HG02798 (cell line): ENCODE measurements at regions not wholly inside any gene's neighbourhood (a gene's known extent, or its start where the extent isn't known, plus 50 kb on each side); places are given as distances from the start of the nearest gene placed in this dataset.

Source experiments
- ATAC-seq: cut with Tn5 transposase; IDR thresholded peaks from one replicate; pipeline ENCODE4 v1.9.1; 2021; ENCODE audit warnings: mild to moderate bottlenecking; ENCODE audit not compliant: unreplicated experiment, poor library complexity

DNA sequence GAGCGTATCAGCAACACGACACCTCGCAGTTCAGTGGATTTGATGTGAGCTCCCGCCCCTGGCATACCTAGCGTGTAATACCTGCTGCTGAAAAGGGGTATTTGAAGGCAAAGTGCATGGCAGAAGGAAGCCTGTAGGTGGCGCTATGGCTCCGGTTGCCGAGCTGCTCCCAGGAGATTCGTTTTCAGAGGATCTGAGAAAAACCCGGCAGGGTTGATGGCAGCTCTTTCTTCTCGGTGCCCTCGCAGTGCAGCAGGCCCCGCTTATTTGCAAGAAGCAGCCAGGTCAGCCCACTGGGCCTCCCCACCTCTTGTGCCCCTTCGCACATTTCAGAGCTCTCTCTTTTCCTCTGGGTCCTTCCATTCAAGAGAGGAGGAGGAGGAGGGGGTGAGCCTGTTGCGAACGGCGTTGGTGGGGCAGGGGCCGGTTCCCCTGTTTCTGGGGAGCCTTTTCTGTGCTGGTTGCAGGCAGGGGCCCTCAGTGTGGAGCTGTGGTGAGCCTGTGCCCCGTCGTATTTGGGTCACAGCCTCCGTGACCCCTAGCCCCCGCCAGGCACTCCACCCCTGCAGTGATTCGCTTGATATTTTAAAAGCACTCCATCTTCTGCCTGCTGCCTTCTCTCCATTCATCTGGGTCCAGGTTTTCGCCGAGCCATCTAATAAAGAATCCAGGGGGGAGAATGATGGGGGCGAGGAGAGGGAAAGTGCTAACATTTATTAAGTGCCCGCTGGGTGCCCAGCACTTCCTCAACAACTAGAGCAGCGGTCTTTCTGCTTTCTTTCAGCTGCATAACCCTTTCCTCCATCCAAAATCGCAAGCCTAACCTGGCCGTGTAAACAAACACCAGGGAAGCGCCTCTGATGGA, 85.3 kb upstream of the SYT13 start:
- no peak for ATAC-seq

DNA sequence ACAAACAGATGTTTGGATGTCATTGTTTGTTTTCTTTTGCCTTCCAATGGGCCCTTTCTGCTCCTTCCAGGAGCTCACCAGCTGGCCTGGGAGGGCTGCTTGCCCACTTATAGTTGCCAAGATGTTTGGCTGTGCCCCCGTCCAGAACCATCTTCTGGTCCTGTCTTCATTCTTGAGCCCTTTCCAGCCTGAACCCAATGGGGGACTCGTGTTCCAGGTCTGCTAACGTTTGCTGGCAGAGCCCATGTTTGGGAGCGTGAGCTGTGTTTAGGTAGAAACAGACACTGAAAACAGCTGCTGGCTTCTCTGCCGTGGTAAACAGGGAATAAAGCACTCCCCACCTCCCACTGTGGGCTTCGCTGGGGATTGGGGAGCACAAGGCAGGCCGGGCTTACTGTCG, 83.2 kb upstream of the SYT13 start:
- ATAC-seq: no peak

DNA sequence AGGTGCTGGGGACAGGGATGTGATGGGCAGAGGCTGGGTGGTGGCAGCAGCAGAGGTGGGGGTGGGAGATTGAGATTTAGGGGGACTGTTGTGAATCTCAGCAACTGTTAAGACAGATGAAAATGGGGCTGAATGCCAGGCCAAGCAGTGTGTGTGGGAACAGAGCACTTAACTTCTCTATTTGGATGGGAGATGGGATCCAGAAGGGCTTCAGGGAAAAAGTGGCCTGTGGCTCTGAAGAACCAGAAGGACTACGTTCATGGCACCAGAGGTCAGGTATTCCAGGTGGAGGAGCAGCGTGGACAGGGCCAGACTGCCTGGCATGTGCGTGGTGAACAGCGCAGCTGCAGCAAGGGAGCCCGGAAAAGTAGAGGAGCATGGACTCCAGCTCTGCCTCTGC, 82.6 kb upstream of the SYT13 start:
- ATAC-seq: no peak

DNA sequence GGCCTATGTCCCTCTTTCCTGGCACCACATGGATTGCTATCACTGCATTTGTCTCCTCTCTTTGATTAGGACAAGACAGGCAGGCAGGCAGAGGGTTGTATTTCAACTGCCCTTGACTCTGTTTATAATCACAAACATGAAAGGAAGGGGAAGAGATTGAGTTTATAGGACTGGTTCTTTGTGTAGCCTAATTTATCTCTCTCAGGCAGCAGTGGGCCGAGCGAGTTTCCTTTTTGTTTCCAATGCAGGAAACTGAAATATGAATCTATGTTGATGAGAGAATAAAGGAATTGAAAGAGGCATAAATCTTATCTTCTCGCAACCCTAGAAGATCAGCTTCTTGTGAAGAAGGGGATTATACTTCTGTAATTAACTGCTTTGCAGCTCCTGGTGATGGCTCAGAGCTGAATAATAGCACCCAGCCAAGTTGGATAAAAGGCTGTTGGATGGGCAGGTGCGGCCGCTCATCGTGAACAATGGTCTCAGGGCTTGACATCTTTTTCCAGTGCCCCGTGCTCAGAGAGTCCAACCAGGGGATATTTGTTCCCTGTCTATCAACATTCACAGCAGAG, 80.6 kb upstream of the SYT13 start:
- ATAC-seq: no peak

DNA sequence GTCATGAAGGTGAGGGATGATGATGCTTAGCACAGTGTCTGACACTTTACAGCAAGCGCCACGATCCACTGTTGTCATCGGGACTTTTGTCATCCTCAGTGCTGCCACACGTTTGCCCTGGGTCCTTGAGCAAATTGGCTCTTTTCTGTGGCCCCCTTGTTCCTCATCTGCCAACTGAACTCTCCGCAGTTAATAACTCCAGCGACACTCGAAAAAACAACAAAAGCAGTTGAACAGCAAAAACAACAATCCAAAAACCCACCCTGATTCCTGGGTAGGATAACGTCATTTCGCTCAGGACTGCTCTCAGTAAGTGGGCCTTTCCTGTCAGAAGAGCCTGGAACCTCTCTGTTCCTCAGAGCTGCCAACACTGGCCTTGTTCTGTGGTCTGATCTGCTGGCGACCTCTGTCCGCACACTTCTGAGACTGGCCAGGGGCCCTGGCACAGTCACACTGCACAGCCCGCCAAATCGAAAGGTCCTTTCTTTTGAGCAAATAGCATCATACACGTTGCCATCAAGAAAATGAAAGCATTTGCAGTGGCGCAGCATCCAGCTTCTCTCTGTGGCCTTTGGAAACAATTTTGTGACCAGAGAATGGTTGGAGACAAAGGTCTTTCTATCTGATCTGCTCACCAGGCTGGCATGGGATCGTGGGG, 79.9 kb upstream of the SYT13 start:
- no peak for ATAC-seq

DNA sequence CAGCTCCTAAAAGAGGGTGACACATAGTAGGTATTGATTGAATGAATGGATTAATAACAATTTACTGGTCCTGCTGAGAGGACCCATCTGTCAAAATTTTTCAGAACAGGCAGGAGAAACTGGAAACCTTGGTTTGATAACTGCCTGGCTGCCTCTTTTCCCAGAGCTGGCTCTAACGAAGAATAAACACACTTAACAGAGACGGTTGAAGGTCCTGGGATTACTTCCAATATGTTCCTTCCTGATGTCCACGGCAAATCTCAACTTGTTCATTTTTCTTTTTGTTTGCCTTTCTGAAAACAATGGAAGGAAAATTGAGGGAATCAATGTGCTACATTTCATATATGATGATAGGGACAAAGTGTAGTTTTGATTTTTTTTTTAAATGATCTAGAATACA, 76.5 kb upstream of the SYT13 start:
- no peak for ATAC-seq

DNA sequence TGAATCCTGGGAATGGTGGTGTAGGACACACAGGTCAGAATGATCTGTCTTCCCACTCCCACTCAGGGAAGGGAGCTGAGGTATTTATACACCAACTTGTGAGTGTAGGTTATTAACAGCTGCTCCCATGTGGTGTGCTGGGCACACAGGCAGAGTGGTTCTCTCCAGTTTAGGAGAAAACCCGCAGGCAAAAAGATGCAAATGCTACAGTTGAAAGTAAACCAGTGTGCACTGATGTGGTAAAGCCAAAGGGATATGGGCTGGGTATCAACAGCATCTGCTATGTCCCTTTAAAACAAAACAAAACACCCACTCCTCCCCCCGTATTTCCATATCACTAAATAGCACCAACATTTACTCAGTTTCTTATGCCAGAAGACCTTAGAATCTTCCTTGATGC, 75.4 kb upstream of the SYT13 start:
- ATAC-seq: no peak

DNA sequence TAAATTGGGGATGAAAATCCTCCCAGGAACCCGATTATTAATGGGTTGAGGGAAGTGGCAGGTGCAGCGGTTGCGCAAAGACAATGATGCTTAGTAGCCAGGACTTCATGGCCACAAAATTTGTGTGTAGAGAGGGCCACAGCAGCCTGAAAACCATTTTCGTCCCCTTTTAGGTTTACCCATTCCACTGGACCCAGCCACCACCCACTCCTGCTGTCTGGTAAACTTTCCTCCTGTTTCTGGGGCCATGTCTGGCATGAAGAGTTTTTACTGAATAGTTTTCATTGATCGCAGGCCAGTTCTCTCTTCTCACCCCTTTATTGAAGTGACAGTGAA, 69.5 kb upstream of the SYT13 start:
- no peak for ATAC-seq

DNA sequence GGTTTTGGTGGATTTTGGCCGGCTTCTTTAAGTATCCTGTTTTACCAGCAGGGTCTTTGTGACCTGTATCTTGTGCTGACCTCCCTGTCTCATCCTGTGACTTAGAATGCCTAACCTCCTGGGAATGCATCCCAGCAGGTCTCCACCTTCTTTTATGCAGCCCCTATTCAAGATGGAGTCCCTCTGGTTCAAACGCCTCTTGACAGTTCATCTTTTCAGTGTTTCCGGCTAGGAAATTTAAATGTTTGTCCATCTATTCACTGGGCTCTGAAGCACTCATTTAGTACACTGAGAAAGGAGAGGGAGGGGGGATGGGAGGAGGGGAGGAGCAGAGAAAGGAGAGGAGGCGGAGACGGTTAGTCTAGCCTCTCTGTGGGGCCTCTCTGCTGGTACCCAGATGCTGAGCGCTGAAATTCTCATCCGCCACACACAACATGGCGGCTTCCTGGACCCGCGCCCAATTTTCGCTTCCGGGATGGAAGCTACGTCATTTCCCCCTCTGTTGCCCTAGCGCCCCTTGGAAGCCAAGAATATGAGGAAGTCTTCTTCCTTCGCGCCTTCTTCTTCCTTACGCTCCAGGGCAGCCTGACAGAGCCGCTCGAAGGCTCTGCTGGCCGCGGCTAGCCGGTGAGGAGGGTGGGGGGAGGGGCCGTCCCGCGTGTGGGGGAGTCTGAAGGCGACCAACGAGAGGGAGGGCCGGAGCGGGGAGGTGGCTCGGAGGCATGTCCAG, 69.0 kb upstream of the SYT13 start:
- ATAC-seq: peak; percentile 97

DNA sequence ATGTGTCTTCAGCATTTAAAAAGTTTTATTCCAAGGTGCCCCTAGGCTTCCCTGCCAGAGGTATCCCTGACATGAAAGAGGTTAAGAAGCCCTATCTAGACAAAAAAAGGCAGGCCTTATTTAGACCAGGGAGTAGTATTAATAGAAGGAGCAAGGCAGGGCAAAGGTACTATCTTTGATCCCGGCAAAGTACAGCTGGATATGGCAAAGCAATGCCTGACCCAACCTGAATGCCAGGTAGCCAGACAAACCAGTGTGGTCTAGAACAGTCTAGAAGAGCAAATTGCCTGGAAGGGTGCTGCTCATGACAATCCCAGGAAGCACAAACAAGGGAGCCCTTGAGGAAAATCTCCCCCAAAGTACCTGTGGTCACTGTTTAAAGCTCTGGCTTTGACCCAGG, 62.6 kb upstream of the SYT13 start:
- ATAC-seq: no peak

DNA sequence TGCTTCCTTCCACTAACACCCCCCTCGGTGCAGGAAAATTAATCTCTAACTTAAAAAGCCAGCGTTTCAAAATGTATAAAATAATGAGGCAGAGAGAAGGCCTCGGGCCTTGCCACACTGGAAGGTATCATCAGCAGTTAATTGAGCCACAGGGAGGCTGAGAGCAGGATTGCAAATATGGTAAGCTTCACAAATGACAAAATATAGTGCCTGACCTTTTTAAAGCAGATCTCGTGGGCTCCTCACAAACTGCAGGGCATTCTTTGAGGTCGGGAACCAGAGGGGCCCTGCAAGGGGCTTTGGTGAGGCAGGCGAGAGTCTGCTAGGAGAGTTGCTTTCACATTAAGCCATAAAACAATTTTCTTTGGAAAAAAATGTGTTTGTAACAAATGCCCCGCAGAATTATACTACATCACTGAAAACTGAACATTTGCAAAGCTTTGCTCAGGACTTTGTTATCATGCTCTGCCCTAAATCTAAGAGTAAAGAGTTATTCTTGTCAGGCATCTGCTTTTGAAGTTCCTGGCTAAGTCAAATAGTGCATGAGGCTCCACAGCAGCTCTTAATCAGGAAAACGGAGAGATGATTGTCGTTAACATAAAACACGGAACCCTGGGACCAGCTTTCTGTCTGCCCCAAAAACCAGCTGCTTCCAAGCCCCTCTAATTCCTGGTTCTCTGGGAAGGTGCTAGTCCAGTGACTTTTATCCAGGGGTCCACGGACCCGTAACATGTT, 61.4 kb upstream of the SYT13 start:
- no peak for ATAC-seq

DNA sequence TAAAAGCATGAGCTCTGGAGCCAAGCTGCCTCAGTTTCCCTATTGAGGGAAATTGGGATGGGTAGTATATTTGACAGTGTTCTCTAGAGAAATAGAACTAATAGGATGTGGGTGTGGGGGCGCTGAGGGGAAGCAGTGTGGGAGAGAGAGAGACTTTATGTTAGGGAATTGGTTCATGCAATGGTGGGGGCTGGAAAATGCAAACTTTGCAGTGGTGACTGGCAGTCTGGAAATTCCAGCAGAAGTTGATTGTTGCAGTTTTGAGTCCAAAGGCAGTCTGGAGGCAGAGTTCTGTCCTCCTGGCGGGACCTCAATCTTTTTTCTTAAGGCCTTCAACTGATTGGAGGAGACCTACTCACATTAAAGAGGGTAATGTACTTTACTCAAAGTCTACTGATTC, 59.4 kb upstream of the SYT13 start:
- no peak for ATAC-seq

DNA sequence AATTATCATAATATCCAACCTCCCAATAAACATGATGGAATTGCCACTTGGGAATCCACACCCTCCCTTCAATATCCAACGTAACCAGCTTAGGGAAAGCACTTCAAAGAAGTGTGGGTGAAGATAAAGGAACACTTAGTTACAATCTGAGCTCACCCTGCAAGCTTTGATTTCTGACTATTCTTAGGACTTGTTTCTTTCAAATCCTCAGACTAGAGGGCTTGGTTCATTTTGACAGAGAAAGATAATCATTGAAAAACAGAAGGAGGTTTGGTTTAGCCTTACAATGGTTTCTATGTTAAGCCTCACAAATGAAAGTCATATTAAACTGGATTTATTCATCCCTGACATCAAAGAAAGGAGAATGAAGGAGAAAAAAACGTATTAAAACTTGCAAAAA, 57.9 kb upstream of the SYT13 start:
- ATAC-seq: no peak

DNA sequence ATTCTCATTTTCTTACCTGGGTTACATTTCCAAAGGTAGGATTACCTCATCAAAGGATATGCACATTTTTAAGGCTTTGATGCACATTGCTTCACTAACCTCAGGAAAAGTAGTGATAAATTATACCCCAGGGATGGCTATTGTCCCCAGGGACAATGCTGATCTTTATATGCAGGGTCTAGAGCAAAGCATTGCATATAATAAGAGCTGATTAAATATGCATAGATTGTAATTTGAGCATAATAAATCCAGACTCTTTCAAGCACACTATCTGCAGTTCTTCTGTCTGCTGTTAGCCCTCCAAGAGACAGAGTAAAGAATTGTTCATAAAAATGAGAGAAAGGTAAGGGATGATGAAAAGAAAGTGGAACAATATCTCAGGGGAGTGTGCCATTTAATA, 57.3 kb upstream of the SYT13 start:
- no peak for ATAC-seq

DNA sequence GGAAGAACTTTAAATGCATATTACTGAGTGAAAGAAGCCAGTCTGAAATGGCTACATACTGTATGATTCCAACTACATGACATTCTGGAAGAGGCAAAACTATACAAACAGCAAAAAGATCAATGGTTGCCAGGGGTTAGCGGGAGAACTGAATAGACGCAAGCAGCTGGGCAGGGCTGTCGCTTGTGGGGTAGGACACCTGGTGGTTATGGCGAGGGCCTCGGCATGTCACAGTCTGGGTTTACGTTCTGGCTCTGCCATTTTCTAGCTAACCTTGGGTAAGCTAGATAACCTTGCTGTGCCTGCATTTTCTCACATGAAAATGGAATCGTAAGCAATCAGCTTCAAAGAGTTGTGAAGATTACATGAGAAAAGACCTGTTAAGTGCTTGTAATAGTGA, 55.2 kb upstream of the SYT13 start:
- ATAC-seq: no peak

DNA sequence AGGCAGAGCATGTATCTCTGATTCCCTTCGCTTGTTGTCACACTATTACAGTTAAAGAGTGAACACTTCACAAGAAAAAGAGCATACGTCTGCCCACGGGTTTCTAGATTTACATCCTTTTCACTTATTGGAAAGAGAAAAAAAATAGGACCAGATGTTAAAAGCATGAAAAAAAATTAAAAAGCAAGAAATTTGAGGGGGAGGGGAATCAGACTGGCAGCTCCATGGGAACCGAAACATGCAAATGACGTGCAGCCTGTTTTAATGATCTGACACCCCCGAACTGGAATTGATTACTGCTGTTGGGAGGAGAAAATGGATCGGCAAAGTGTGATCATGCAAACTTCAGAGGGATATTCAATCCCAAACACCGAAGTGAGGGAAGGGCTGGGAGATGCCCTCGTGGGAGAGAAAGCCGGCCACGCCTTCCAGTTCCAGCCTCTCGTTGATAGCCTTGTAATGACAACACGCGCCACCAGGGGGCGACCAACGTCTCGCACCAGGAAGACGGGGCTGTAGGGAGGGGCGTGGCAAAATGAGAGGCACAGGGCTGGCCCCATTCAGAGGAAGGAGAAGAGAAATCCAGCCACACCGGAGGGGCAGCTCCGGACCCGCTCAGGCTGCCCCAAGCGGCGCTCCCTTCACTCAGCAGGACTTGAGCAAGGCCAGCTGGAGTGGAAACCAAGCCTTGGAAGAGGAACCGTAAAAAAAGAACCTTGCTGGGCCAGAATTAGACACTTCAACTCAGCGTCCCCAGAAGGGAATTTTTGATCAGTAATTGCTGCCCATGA, 53.8 kb upstream of the SYT13 start:
- peak; percentile 96 for ATAC-seq

DNA sequence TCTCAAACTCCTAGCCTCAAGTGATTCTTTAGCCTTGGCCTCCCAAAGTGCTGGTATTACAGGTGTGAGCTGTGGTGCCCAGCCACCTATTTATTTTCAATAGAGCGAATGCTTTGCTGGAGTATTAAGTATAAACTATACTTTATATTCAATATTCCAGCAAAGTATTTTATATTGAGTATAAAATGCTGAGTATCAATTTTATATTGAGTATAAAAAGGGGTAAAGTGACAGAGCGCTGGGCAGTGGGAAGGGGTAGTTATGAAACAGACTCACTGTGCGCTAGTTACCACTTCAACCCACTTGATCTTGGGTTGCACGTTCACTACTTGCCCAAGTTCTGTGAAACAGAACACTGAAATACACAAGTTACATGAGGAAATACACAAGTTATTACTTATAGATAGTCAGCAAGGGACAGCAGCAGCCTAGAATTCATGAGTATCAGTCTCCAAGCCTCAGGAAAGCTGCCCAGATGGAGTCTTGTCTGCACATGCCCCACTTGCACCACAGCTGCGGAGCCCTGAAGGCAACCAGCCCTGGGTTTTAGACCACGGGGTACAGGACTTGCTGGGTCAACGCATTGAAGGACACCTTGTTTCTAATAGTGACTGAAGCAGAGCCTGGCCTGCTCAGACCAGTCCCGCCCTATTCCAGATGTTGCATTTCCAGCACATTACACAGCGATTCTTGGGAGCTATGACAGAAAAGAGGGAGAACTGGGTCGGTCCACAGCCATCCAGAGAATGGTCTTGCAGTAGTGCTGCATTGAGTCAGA, 51.6 kb upstream of the SYT13 start:
- ATAC-seq: no peak

DNA sequence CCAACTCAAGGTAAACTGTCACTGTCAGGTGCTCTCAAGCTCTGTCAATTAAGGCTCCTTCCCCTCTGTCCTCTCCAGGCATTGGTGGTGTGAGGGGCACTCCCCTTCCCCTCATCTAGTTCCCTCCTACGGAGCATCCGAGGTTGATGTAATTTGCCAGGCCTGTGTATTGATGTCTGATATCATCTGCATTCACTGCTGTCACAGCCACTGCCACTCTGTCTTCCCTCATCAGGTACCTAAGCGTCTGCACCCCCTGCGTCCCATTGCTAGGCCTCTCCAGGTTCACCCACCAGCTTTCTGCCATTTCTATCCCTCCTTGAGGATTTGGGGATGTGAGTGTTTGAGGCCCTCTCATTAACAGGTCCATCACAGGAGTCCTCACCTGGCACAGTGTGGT, 50.0 kb upstream of the SYT13 start:
- no peak for ATAC-seq
